Fibroblast of skin of abdomen (primary cell): ENCODE measurements at regions not wholly inside any gene's neighbourhood (a gene's known extent, or its start where the extent isn't known, plus 50 kb on each side); places are given as distances from the start of the nearest gene placed in this dataset.
"Not testable (repeated sequence)": the region's sequence is repeated elsewhere in the genome, so short reads cannot be mapped to it uniquely, and the experiment has no call there.

Source experiments
- DNase-seq: peaks from one replicate; pipeline ENCODE4 v3.0.0-alpha.2; 2013

GRCh38 chr4:10388146-10388545 is 69.1 kb downstream of the ZNF518B start:
- DNase-seq = not testable (repeated sequence)

GRCh38 chr4:10385994-10386394 is 71.2 kb downstream of the ZNF518B start:
- DNase-seq = no peak

- DNase-seq = no peak
These were observed 72.3 kb downstream of the ZNF518B start for GRCh38 chr4:10384974-10385373.

GRCh38 chr4:10383417-10383816 is 73.8 kb downstream of the ZNF518B start:
- DNase-seq = no peak

GRCh38 chr4:10382171-10382570 is 75.1 kb downstream of the ZNF518B start:
- not testable (repeated sequence) for DNase-seq

GRCh38 chr4:10381146-10381545 is 76.1 kb downstream of the ZNF518B start:
- DNase-seq = no peak

- DNase-seq = no peak
These were observed 76.5 kb downstream of the ZNF518B start for GRCh38 chr4:10380735-10381134.

- no peak for DNase-seq
These were observed 85.3 kb downstream of the ZNF518B start for GRCh38 chr4:10371869-10372471.

GRCh38 chr4:10371121-10371520 is 86.1 kb downstream of the ZNF518B start:
- no peak for DNase-seq

- DNase-seq = no peak
These were observed 87.7 kb downstream of the ZNF518B start for GRCh38 chr4:10369517-10369916.

- DNase-seq = no peak
These were observed 90.6 kb downstream of the ZNF518B start for GRCh38 chr4:10366628-10367027.

GRCh38 chr4:10364194-10364593 is 93.0 kb downstream of the ZNF518B start:
- DNase-seq = no peak

GRCh38 chr4:10354746-10355145 is 102.5 kb downstream of the ZNF518B start:
- no peak for DNase-seq

- DNase-seq = no peak
These were observed 103.0 kb downstream of the ZNF518B start for GRCh38 chr4:10354225-10354624.

- DNase-seq = no peak
These were observed 104.1 kb downstream of the ZNF518B start for GRCh38 chr4:10353110-10353509.

- no peak for DNase-seq
These were observed 109.0 kb downstream of the ZNF518B start for GRCh38 chr4:10348241-10348640.

GRCh38 chr4:10347815-10348214 is 109.4 kb downstream of the ZNF518B start:
- DNase-seq = no peak

- DNase-seq = no peak
These were observed 109.9 kb downstream of the ZNF518B start for GRCh38 chr4:10347281-10347795.

GRCh38 chr4:10346023-10346422 is 111.2 kb downstream of the ZNF518B start:
- no peak for DNase-seq

GRCh38 chr4:10345381-10345784 is 111.8 kb downstream of the ZNF518B start:
- no peak for DNase-seq

- no peak for DNase-seq
These were observed 112.4 kb downstream of the ZNF518B start for GRCh38 chr4:10344824-10345223.

- DNase-seq = no peak
These were observed 113.6 kb downstream of the ZNF518B start for GRCh38 chr4:10343656-10344055.

GRCh38 chr4:10342866-10343265 is 114.4 kb downstream of the ZNF518B start:
- no peak for DNase-seq

- DNase-seq = no peak
These were observed 120.8 kb downstream of the ZNF518B start for GRCh38 chr4:10336471-10336870.

GRCh38 chr4:10335050-10335449 is 122.2 kb downstream of the ZNF518B start:
- no peak for DNase-seq
